Right atrium auricular region (tissue), 2 donors: ENCODE measurements at regions not wholly inside any gene's neighbourhood (a gene's known extent, or its start where the extent isn't known, plus 50 kb on each side); places are given as distances from the start of the nearest gene placed in this dataset.

Source experiments
- DNase-seq: peaks from one replicate; pipeline ENCODE4 v3.0.0-alpha.2; 2019; ENCODE audit warnings: low spot score
- H3K27ac ChIP-seq, 2 donors: fragments of 200-600 bp; sonication (generic); 1 replicate in 1 of 2; 2 replicates in 1 of 2; pipeline ENCODE4 v1.5.1; 2016 to 2019
- H3K27me3 ChIP-seq, 2 donors: fragments of 200-600 bp; sonication (generic); one replicate each; pipeline versions ENCODE4 v1.5.1 to v1.6.0; 2017 to 2019
- H3K36me3 ChIP-seq: fragments of 200-600 bp; sonication (generic); one replicate; pipeline ENCODE4 v1.5.1; 2016
- H3K4me1 ChIP-seq, 2 donors: fragments of 200-600 bp; sonication (generic); one replicate each; pipeline versions ENCODE4 v1.5.1 to v1.6.0; 2017 to 2019
- H3K4me3 ChIP-seq, 2 donors: fragments of 200-600 bp; sonication (generic); 1 replicate in 1 of 2; 2 replicates in 1 of 2; pipeline ENCODE4 v1.5.1; 2017 to 2019; ENCODE audit warnings: mild to moderate bottlenecking in 1 of 2, moderate library complexity in 1 of 2
- H3K9me3 ChIP-seq, 2 donors: fragments of 200-600 bp; sonication (generic); one replicate each; pipeline ENCODE4 v1.5.1; 2019
- TF ChIP-seq, protein P1 (sequence below), 2 donors: fragments of 200-600 bp; sonication (generic); IDR thresholded peaks; one replicate each; pipeline ENCODE4 v1.5.1; 2019; ENCODE audit warnings: antibody characterized with exemption in 2 of 2

- TF ChIP-seq, protein P1, sequence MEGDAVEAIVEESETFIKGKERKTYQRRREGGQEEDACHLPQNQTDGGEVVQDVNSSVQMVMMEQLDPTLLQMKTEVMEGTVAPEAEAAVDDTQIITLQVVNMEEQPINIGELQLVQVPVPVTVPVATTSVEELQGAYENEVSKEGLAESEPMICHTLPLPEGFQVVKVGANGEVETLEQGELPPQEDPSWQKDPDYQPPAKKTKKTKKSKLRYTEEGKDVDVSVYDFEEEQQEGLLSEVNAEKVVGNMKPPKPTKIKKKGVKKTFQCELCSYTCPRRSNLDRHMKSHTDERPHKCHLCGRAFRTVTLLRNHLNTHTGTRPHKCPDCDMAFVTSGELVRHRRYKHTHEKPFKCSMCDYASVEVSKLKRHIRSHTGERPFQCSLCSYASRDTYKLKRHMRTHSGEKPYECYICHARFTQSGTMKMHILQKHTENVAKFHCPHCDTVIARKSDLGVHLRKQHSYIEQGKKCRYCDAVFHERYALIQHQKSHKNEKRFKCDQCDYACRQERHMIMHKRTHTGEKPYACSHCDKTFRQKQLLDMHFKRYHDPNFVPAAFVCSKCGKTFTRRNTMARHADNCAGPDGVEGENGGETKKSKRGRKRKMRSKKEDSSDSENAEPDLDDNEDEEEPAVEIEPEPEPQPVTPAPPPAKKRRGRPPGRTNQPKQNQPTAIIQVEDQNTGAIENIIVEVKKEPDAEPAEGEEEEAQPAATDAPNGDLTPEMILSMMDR (IDR thresholded peaks at IDR 0.05), result no peak
- Histone ChIP-seq H3K36me3 (no peaks in the 10 kb centered on the region), H3K4me1 (peaks cover 0 to 7% of the 10 kb centered on the region in 2 donors), H3K4me3 (no peak overlapping the region), H3K27ac (no peak overlapping the region), H3K9me3 (no peaks in the 10 kb centered on the region), H3K27me3 (no peaks in the 10 kb centered on the region)
- DNase-seq, result no peak
These were observed 167.0 kb downstream of the BUD13 start for GRCh38 chr11:116605543-116606459.

DNA sequence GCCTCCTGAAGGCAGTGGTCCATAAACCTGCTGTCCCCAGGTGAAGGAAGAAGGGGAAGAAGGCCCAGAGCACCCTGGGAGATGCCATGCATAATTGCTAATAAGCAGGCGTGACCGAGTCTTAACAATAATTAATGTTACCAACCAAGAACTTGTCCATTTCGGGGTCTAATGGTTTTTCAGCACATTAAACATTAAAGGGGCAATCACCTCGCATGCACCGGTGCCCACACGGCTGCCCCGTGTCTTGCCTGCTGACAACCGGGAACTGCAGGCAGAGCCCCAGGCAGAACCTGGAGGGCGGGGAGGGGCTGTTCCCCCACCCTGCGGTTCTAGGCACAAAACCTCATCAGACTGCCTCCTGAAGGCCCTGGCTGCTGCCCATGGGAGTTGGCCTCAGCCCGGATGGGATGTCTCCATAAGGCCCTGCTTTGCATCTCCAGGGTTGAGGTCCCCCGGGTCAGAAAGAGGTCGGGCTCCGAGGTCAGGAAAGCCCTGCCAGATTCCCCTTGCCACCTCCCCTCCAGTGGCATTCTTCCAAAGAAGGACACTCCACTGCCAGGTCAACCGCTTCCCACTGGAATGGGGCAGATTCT lies 169.0 kb downstream of the BUD13 start:
- H3K9me3 ChIP-seq, result no peaks in the 10 kb centered on the region
- H3K4me1 ChIP-seq, result peaks cover 0 to 7% of the 10 kb centered on the region in 2 donors
- no peak for DNase-seq
- no peaks in the 10 kb centered on the region for H3K36me3 ChIP-seq
- H3K27me3 ChIP-seq, result no peaks in the 10 kb centered on the region
- TF ChIP-seq, protein P1 (IDR thresholded peaks at IDR 0.05), result no peak
- no peak overlapping the region for H3K4me3 ChIP-seq
- H3K27ac ChIP-seq, result no peak overlapping the region

DNA sequence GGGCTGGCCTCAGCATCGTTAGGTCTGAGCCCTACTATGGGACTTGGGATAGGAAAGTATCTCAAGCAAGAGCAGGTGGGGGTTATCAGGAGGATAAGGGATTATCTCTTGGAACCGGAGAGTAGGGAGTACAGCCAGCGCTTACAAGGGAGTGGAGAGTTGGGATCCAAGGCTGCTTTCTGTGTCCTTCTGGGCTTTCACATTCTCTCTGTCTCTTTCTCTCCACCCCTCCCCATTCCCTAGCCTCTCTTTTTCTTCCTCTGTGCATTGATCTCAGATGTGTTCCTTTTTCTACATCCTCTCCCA lies 170.2 kb downstream of the BUD13 start:
- Histone ChIP-seq H3K4me3 (no peak overlapping the region), H3K27me3 (no peaks in the 10 kb centered on the region), H3K4me1 (peaks cover 0 to 7% of the 10 kb centered on the region in 2 donors), H3K9me3 (no peaks in the 10 kb centered on the region), H3K27ac (no peak overlapping the region), H3K36me3 (no peaks in the 10 kb centered on the region)
- no peak for DNase-seq
- TF ChIP-seq, protein P1 (IDR thresholded peaks at IDR 0.05), result no peak

DNA sequence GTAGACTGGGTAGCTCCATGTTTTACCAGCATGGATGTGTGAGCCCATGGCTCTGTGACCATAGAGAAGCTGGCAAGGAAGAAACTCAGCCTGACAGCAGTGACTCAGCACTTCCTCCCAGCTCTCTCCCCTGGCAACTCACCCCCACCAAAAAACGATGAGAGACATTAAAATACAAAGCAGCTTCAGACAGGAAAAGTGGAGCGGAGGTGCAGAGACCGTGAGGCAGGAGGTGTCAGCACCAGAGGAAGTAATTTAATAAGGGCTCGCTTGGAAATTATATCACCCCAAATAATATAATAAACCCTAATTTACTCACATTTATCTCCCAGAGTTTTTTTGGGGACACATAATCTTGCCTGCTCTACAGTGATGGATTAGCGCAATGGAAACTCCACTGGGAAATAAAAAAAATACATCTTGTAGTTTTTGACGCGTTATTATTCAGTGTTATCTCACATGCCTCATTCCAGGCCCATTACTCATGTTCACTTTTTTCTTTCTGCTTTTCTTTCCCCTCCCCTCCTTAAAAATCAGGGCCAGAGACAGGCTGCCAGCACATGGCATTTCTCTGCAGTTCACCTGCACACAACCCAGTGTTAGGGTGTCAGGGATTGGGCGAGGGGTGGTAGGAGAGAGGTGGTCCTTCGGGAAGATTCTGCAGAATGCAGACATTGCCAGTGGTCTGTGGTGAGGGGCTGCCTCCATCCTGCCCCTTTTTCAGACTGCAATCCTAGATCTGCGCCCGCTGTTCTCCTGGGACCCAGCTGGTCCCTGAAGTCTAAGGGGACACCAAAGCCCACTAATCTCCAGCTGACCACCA lies 170.8 kb downstream of the BUD13 start:
- Histone ChIP-seq H3K36me3 (no peaks in the 10 kb centered on the region), H3K4me3 (no peak overlapping the region), H3K9me3 (no peaks in the 10 kb centered on the region), H3K27ac (no peak overlapping the region), H3K27me3 (no peaks in the 10 kb centered on the region), H3K4me1 (peaks cover 0 to 7% of the 10 kb centered on the region in 2 donors)
- TF ChIP-seq, protein P1 (IDR thresholded peaks at IDR 0.05), result no peak
- DNase-seq, result no peak

GRCh38 chr11:116600930-116601329 lies 171.9 kb downstream of the BUD13 start:
- no peak overlapping the region for H3K27ac ChIP-seq
- TF ChIP-seq, protein P1 (IDR thresholded peaks at IDR 0.05), result no peak
- no peaks in the 10 kb centered on the region for H3K27me3 ChIP-seq
- H3K4me3 ChIP-seq, result no peak overlapping the region
- no peaks in the 10 kb centered on the region for H3K36me3 ChIP-seq
- H3K4me1 ChIP-seq, result peaks cover 0 to 7% of the 10 kb centered on the region in 2 donors
- DNase-seq, result no peak
- no peaks in the 10 kb centered on the region for H3K9me3 ChIP-seq
